HCT116 (cell line): ENCODE measurements at regions not wholly inside any gene's neighbourhood (a gene's known extent, or its start where the extent isn't known, plus 50 kb on each side); places are given as distances from the start of the nearest gene placed in this dataset.

Experiments used
- ATAC-seq: fragments of 200-7000 bp; cut with Tn5 transposase; 2 replicates; pipeline ENCODE4 v1.9.1; 2020; ENCODE audit warnings: mild to moderate bottlenecking, moderate library complexity
- BruUV-seq: library from RNA; stranded (reverse); fragments of 400-500 nt; replicated peaks from 2 replicates; lab custom pipeline; 2021; lab: Mats Ljungman, UMichigan
- CTCF ChIA-PET: fragments of 300-600 bp; sonication (Branson Sonifier 250); formaldehyde crosslinking; loops from one replicate; lab custom pipeline; 2021; ENCODE audit warnings: antibody characterized with exemption; lab: Charles Lee
- POLR2A ChIA-PET: fragments of 300-600, 350-600 bp; sonication (Branson Sonifier 250); formaldehyde crosslinking; loops from one replicate; lab custom pipeline; 2021; ENCODE audit warnings: antibody characterized with exemption; lab: Charles Lee
- RAD21 ChIA-PET, 2 experiments: fragments of 300-600 bp; sonication (Branson Sonifier 250); formaldehyde crosslinking; loops; one replicate each; lab custom pipeline; 2023; ENCODE audit warnings: low total read pairs in 2 of 2; ENCODE audit not compliant: uncharacterized antibody in 2 of 2, unreplicated experiment in 2 of 2, low non-redundant PET in 1 of 2; lab: Charles Lee
- DNase-seq: peaks from one replicate; pipeline ENCODE4 v3.0.0-alpha.2; 2010; ENCODE audit warnings: low read depth, low spot score
- H2AFZ ChIP-seq: fragments of 200-600 bp; shearing (Covaris generic), sonication (generic); 2 replicates; pipeline ENCODE4 v1.6.1; 2017; ENCODE audit warnings: low read depth, mixed run types, mixed read lengths, antibody characterized with exemption, low read length; ENCODE audit not compliant: poor library complexity, severe bottlenecking
- H3K27ac ChIP-seq: 2 replicates; pipeline ENCODE4 v1.5.1; 2012; ENCODE audit warnings: low read depth, low read length
- H3K27me3 ChIP-seq: fragments of 200-600 bp; sonication (generic); 2 replicates; pipeline ENCODE4 v1.6.1; 2016; ENCODE audit warnings: mixed run types, low read length, mixed read lengths; ENCODE audit not compliant: insufficient read depth
- H3K36me3 ChIP-seq, 2 experiments: fragments of 200-500 bp in 1 of 2; fragments of 200-600 bp in 1 of 2; sonication (Bioruptor generic) in 1 of 2; sonication (generic) in 1 of 2; 2 replicates each; pipeline versions ENCODE4 v1.5.1 to v1.6.1; 2014 to 2016; ENCODE audit warnings: low read length in 2 of 2, inconsistent platforms in 1 of 2, mixed read lengths in 1 of 2, mixed run types in 1 of 2; ENCODE audit not compliant: insufficient read depth in 2 of 2, control insufficient read depth in 1 of 2
- H3K4me1 ChIP-seq, 2 experiments: fragments of 200-600 bp in 1 of 2; sonication (generic) in 1 of 2; 2 replicates each; pipeline versions ENCODE4 v1.5.1 to v1.6.1; 2012 to 2017; ENCODE audit warnings: low read length in 2 of 2, inconsistent platforms in 1 of 2, mild to moderate bottlenecking in 1 of 2, mixed read lengths in 1 of 2, mixed run types in 1 of 2, moderate library complexity in 1 of 2; ENCODE audit not compliant: insufficient read depth in 2 of 2, control insufficient read depth in 1 of 2
- H3K4me2 ChIP-seq: fragments of 200-600 bp; sonication (generic); 2 replicates; pipeline ENCODE4 v1.6.1; 2017; ENCODE audit warnings: mixed run types, low read length, mixed read lengths
- H3K4me3 ChIP-seq, 2 experiments: fragments of 200-600 bp in 1 of 2; sonication (generic) in 1 of 2; replicated peaks in 1 of 2; 2 replicates each; pipeline ENCODE4 v1.5.1; 2011 to 2016; ENCODE audit warnings: low read length in 2 of 2, control low read depth in 1 of 2, low read depth in 1 of 2, mild to moderate bottlenecking in 1 of 2, mixed read lengths in 1 of 2, mixed run types in 1 of 2
- H3K79me2 ChIP-seq: fragments of 200-600 bp; sonication (generic); 2 replicates; pipeline ENCODE4 v1.6.1; 2017; ENCODE audit warnings: mild to moderate bottlenecking, mixed run types, low read length, moderate library complexity, mixed read lengths; ENCODE audit not compliant: insufficient read depth
- H3K9ac ChIP-seq: fragments of 200-600 bp; sonication (generic); 2 replicates; pipeline ENCODE4 v1.6.1; 2016; ENCODE audit warnings: low read length, mixed read lengths
- H3K9me2 ChIP-seq: fragments of 200-600 bp; sonication (generic), shearing (Covaris generic); 2 replicates; pipeline ENCODE4 v1.6.1; 2017; ENCODE audit warnings: mixed run types, mild to moderate bottlenecking, moderate library complexity; ENCODE audit not compliant: insufficient read depth
- H3K9me3 ChIP-seq, 2 experiments: fragments of 200-500 bp in 1 of 2; fragments of 200-600 bp in 1 of 2; sonication (Bioruptor generic) in 1 of 2; sonication (generic) in 1 of 2; 2 replicates each; pipeline ENCODE4 v1.6.1; 2014 to 2017; ENCODE audit warnings: low read length in 2 of 2, mixed read lengths in 2 of 2, inconsistent platforms in 1 of 2, low read depth in 1 of 2, mild to moderate bottlenecking in 1 of 2, mixed run types in 1 of 2, moderate library complexity in 1 of 2; ENCODE audit not compliant: control insufficient read depth in 1 of 2, insufficient read depth in 1 of 2
- H4K20me1 ChIP-seq: fragments of 200-600 bp; sonication (generic), shearing (Covaris generic); 2 replicates; pipeline ENCODE4 v1.6.1; 2017; ENCODE audit warnings: mixed run types, mild to moderate bottlenecking, moderate library complexity; ENCODE audit not compliant: insufficient read depth
- CEBPB ChIP-seq: IDR thresholded peaks from 2 replicates; pipeline ENCODE4 v1.6.1; 2012; ENCODE audit warnings: low read depth
- CTCF ChIP-seq, 3 experiments: fragments of 200-600 bp in 1 of 3; sonication (generic) in 1 of 3; IDR thresholded peaks in 2 of 3; conservative IDR thresholded peaks in 1 of 3; 2 replicates each; pipeline ENCODE4 v1.5.1; 2012 to 2017; ENCODE audit warnings: low read depth in 2 of 3, low read length in 2 of 3, antibody characterized with exemption in 1 of 3, borderline replicate concordance in 1 of 3, control low read depth in 1 of 3, mild to moderate bottlenecking in 1 of 3, mixed read lengths in 1 of 3, mixed run types in 1 of 3, moderate library complexity in 1 of 3; ENCODE audit not compliant: insufficient read depth in 1 of 3
- EGR1 ChIP-seq: IDR thresholded peaks from 2 replicates; pipeline ENCODE4 v1.6.1; 2012; ENCODE audit warnings: low read depth
- FOSL1 ChIP-seq: IDR thresholded peaks from 2 replicates; pipeline ENCODE4 v1.6.1; 2012; ENCODE audit warnings: low read depth
- MAX ChIP-seq: IDR thresholded peaks from 2 replicates; pipeline ENCODE4 v1.6.1; 2012
- POLR2A ChIP-seq: IDR thresholded peaks from 2 replicates; pipeline ENCODE4 v1.7.0; 2011; ENCODE audit warnings: borderline replicate concordance; ENCODE audit not compliant: insufficient read depth, insufficient read length; ENCODE audit errors: extremely low read depth
- POLR2AphosphoS5 ChIP-seq: IDR thresholded peaks from 2 replicates; pipeline ENCODE4 v1.6.1; 2011; ENCODE audit warnings: mild to moderate bottlenecking, low read depth, low read length, moderate library complexity
- RAD21 ChIP-seq: IDR thresholded peaks from 2 replicates; pipeline ENCODE4 v1.6.1; 2012; ENCODE audit warnings: low read depth, mild to moderate bottlenecking
- SP1 ChIP-seq: IDR thresholded peaks from 2 replicates; pipeline ENCODE4 v1.6.1; 2012; ENCODE audit warnings: low read depth
- SRF ChIP-seq: IDR thresholded peaks from 2 replicates; pipeline ENCODE4 v1.6.1; 2012; ENCODE audit warnings: low read depth
- ZFX ChIP-seq: fragments of 450-650 bp; IDR thresholded peaks from 2 replicates; pipeline ENCODE4 v1.6.1; 2017
- ZNF274 ChIP-seq: fragments of 200-500 bp; sonication (Bioruptor generic); IDR thresholded peaks from 2 replicates; pipeline ENCODE4 v1.6.1; 2014; ENCODE audit warnings: mild to moderate bottlenecking, low read depth, low read length, inconsistent platforms
- intact Hi-C: fragments of 100-400 bp; cut with micrococcal nuclease; formaldehyde crosslinking; loops from 2 replicates; pipeline ENCODE4 v1.10.0; 2022
- TF ChIP-seq, protein P1 (sequence below): IDR thresholded peaks from 2 replicates; pipeline ENCODE4 v1.6.1; 2011; ENCODE audit warnings: mild to moderate bottlenecking, low read length, moderate library complexity; ENCODE audit not compliant: insufficient replicate concordance; ENCODE audit errors: extremely low read depth
- TF ChIP-seq, protein P2 (sequence below): IDR thresholded peaks from 2 replicates; pipeline ENCODE4 v1.6.1; 2012

- ChIA-PET CTCF (no interaction called here), RAD21 (no interaction called here), POLR2A (no interaction called here)
- no TSS peak for BruUV-seq
- Histone ChIP-seq H3K27ac (no peak overlapping the region), H3K36me3 (no peaks in the 10 kb centered on the region), H4K20me1 (no peaks in the 10 kb centered on the region), H3K79me2 (no peaks in the 10 kb centered on the region), H3K9ac (no peak overlapping the region), H3K9me2 (no peaks in the 10 kb centered on the region), H3K4me2 (no peak overlapping the region), H2AFZ (no peak overlapping the region), H3K4me3 (no peak overlapping the region), H3K9me3 (no peaks in the 10 kb centered on the region; a peak in 1 of 4 replicates), H3K27me3 (peaks cover 5% of the 10 kb centered on the region; the same call in 1 of the 2 replicates), H3K4me1 (no peaks in the 10 kb centered on the region)
- no peak for DNase-seq
- intact Hi-C loops: no loop called here
- ATAC-seq: no peak
- TF ChIP-seq POLR2AphosphoS5 (no peak), EGR1 (no peak), SRF (no peak), FOSL1 (no peak), SP1 (no peak), POLR2A (no peak), RAD21 (no peak), CEBPB (no peak), ZNF274 (no peak), CTCF (IDR thresholded peaks at IDR 0.05 in 2 of 3, conservative IDR thresholded peaks at IDR 0.05 in 1 of 3; ENCODE audit: borderline replicate concordance in 1 of 3, insufficient read depth in 1 of 3, low read depth in 2 of 3, low read length in 2 of 3) (no peak), MAX (no peak), ZFX (no peak)
- TF ChIP-seq, protein P1, sequence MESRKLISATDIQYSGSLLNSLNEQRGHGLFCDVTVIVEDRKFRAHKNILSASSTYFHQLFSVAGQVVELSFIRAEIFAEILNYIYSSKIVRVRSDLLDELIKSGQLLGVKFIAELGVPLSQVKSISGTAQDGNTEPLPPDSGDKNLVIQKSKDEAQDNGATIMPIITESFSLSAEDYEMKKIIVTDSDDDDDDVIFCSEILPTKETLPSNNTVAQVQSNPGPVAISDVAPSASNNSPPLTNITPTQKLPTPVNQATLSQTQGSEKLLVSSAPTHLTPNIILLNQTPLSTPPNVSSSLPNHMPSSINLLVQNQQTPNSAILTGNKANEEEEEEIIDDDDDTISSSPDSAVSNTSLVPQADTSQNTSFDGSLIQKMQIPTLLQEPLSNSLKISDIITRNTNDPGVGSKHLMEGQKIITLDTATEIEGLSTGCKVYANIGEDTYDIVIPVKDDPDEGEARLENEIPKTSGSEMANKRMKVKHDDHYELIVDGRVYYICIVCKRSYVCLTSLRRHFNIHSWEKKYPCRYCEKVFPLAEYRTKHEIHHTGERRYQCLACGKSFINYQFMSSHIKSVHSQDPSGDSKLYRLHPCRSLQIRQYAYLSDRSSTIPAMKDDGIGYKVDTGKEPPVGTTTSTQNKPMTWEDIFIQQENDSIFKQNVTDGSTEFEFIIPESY: no peak
- TF ChIP-seq, protein P2, sequence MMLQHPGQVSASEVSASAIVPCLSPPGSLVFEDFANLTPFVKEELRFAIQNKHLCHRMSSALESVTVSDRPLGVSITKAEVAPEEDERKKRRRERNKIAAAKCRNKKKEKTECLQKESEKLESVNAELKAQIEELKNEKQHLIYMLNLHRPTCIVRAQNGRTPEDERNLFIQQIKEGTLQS: no peak
Measured at GRCh38 chr3:117104792-117105191, 395.2 kb downstream of the TUSC7 start.
